IMR-90 (cell line): ENCODE measurements at regions not wholly inside any gene's neighbourhood (a gene's known extent, or its start where the extent isn't known, plus 50 kb on each side); places are given as distances from the start of the nearest gene placed in this dataset.

Source experiments
- ATAC-seq: fragments of 200-7000 bp; cut with Tn5 transposase; 2 replicates; pipeline ENCODE4 v1.9.1; 2020; ENCODE audit warnings: low read depth, mild to moderate bottlenecking, moderate library complexity
- BruUV-seq: library from RNA; stranded (reverse); fragments of 400-500 nt; replicated peaks from 2 replicates; lab custom pipeline; 2021; lab: Mats Ljungman, UMichigan
- CTCF ChIA-PET: fragments of 300-600 bp; formaldehyde crosslinking; extraction: SDS; loops from one replicate; lab custom pipeline; 2021; ENCODE audit warnings: antibody characterized with exemption; lab: Yijun Ruan, JAX
- POLR2A ChIA-PET: fragments of 300-600 bp; sonication (Branson Sonifier 250); formaldehyde crosslinking; loops from one replicate; lab custom pipeline; 2022; ENCODE audit warnings: antibody characterized with exemption; ENCODE audit not compliant: unreplicated experiment; lab: Charles Lee
- DNase-seq: peaks from one replicate; pipeline ENCODE4 v3.0.0; 2013
- H2AFZ ChIP-seq: replicated peaks from 2 replicates; pipeline ENCODE3; 2013; ENCODE audit warnings: low read length, mild to moderate bottlenecking; ENCODE audit not compliant: poor library complexity
- H2AK5ac ChIP-seq: 2 replicates; pipeline ENCODE4 v1.6.1; 2013; ENCODE audit warnings: low read depth, low read length, inconsistent platforms
- H2AK9ac ChIP-seq: replicated peaks from 2 replicates; pipeline ENCODE3; 2013; ENCODE audit warnings: mild to moderate bottlenecking, low read depth, low read length, moderate library complexity; ENCODE audit not compliant: poor library complexity
- H2BK120ac ChIP-seq: 2 replicates; pipeline ENCODE4 v1.6.1; 2013; ENCODE audit warnings: low read depth, low read length, inconsistent platforms
- H2BK15ac ChIP-seq: 3 replicates; pipeline ENCODE4 v1.6.1; 2013; ENCODE audit warnings: low read depth, low read length, inconsistent platforms
- H2BK20ac ChIP-seq: 2 replicates; pipeline ENCODE4 v1.6.1; 2013; ENCODE audit warnings: low read depth, mild to moderate bottlenecking, inconsistent platforms, low read length, moderate library complexity
- H2BK5ac ChIP-seq: 2 replicates; pipeline ENCODE4 v1.6.1; 2013; ENCODE audit warnings: mild to moderate bottlenecking, low read depth, low read length, inconsistent platforms; ENCODE audit not compliant: poor library complexity, severe bottlenecking
- H3K14ac ChIP-seq: replicated peaks from 2 replicates; pipeline ENCODE4 v1.6.1; 2013; ENCODE audit warnings: low read depth, low read length, inconsistent platforms
- H3K18ac ChIP-seq: 2 replicates; pipeline ENCODE4 v1.6.1; 2013; ENCODE audit warnings: low read depth, low read length, control low read depth
- H3K23ac ChIP-seq: 2 replicates; pipeline ENCODE4 v1.6.1; 2013; ENCODE audit warnings: low read depth, low read length, inconsistent platforms
- H3K27ac ChIP-seq: 2 replicates; pipeline ENCODE4 v1.5.1; 2013; ENCODE audit warnings: mild to moderate bottlenecking, control low read depth, low read length; ENCODE audit not compliant: insufficient read depth
- H3K27me3 ChIP-seq: 2 replicates; pipeline ENCODE4 v1.6.1; 2013; ENCODE audit warnings: low read length; ENCODE audit not compliant: control insufficient read depth, insufficient read depth
- H3K36me3 ChIP-seq: 2 replicates; pipeline ENCODE4 v1.6.1; 2013; ENCODE audit warnings: low read length, mixed read lengths; ENCODE audit not compliant: control insufficient read depth, insufficient read depth
- H3K4ac ChIP-seq: 2 replicates; pipeline ENCODE4 v1.6.1; 2013; ENCODE audit warnings: low read depth, low read length, inconsistent platforms
- H3K4me1 ChIP-seq: 2 replicates; pipeline ENCODE4 v1.6.1; 2013; ENCODE audit warnings: low read length, mixed read lengths; ENCODE audit not compliant: control insufficient read depth, insufficient read depth
- H3K4me2 ChIP-seq: 2 replicates; pipeline ENCODE4 v1.6.1; 2013; ENCODE audit warnings: low read depth, mild to moderate bottlenecking, control low read depth, low read length, moderate library complexity
- H3K4me3 ChIP-seq: 2 replicates; pipeline ENCODE4 v1.5.1; 2013; ENCODE audit warnings: low read depth, mild to moderate bottlenecking, control low read depth, low read length, moderate library complexity; ENCODE audit not compliant: insufficient read depth
- H3K56ac ChIP-seq: 2 replicates; pipeline ENCODE4 v1.6.1; 2013; ENCODE audit warnings: low read length, inconsistent platforms; ENCODE audit not compliant: insufficient read depth; ENCODE audit errors: extremely low read depth
- H3K79me1 ChIP-seq, 2 experiments: 2 replicates each; pipeline ENCODE4 v1.6.1; 2013; ENCODE audit warnings: low read length in 2 of 2, inconsistent platforms in 1 of 2, low read depth in 1 of 2
- H3K9ac ChIP-seq: 2 replicates; pipeline ENCODE4 v1.6.1; 2013; ENCODE audit warnings: low read depth, low read length, control low read depth
- H3K9me1 ChIP-seq: 2 replicates; pipeline ENCODE4 v1.6.1; 2013; ENCODE audit warnings: low read length, inconsistent platforms; ENCODE audit not compliant: insufficient read depth
- H3K9me3 ChIP-seq: 2 replicates; pipeline ENCODE4 v1.6.1; 2013; ENCODE audit warnings: low read length; ENCODE audit not compliant: control insufficient read depth, insufficient read depth
- H4K20me1 ChIP-seq: 2 replicates; pipeline ENCODE4 v1.6.1; 2013; ENCODE audit warnings: low read length, inconsistent platforms; ENCODE audit not compliant: insufficient read depth
- H4K5ac ChIP-seq: 2 replicates; pipeline ENCODE4 v1.6.1; 2013; ENCODE audit warnings: mild to moderate bottlenecking, low read depth, low read length, control low read depth
- H4K8ac ChIP-seq, 2 experiments: 2 replicates each; pipeline ENCODE4 v1.6.1; 2013; ENCODE audit warnings: low read depth in 2 of 2, low read length in 2 of 2, control low read depth in 1 of 2, inconsistent platforms in 1 of 2
- H4K91ac ChIP-seq: 2 replicates; pipeline ENCODE4 v1.6.1; 2013; ENCODE audit warnings: low read depth, low read length, inconsistent platforms; ENCODE audit not compliant: insufficient read depth
- BHLHE40 ChIP-seq: fragments of 150-350 bp; IDR thresholded peaks from 2 replicates; pipeline ENCODE4 v1.6.1; 2016; ENCODE audit warnings: mild to moderate bottlenecking, low read depth, low read length
- MAZ ChIP-seq: IDR thresholded peaks from 2 replicates; pipeline ENCODE4 v1.6.1; 2012; ENCODE audit warnings: low read depth, mild to moderate bottlenecking, low read length, improper control_type of control experiment, moderate library complexity, borderline replicate concordance
- NFE2L2 ChIP-seq: fragments of 150-350 bp; IDR thresholded peaks from 2 replicates; pipeline ENCODE4 v1.6.1; 2016; ENCODE audit warnings: low read depth, mild to moderate bottlenecking, low read length
- POLR2A ChIP-seq: IDR thresholded peaks from 2 replicates; pipeline ENCODE4 v1.6.1; 2012; ENCODE audit warnings: mild to moderate bottlenecking, low read depth, low read length
- SMC3 ChIP-seq: fragments of 150-350 bp; IDR thresholded peaks from 2 replicates; pipeline ENCODE4 v1.6.1; 2016; ENCODE audit warnings: low read depth, mild to moderate bottlenecking, antibody characterized with exemption, low read length, moderate library complexity
- WGBS, 2 experiments: methylation state at CpG; one replicate each; pipeline versions ENCODE4 v1.1.5 to v1.1.7; 2013; ENCODE audit warnings: missing lambda C conversion rate in 2 of 2; ENCODE audit not compliant: insufficient read length in 1 of 2; ENCODE audit errors: extremely low coverage in 2 of 2; 5-methylcytosine and 5-hydroxymethylcytosine counted together
- dilution Hi-C: fragments of 300-500 bp; cut with HindIII; formaldehyde crosslinking; loops from one replicate; pipeline ENCODE4 v1.14.3; 2018; ENCODE audit warnings: low sequenced_read_pairs; ENCODE audit not compliant: unreplicated experiment
- in situ Hi-C: fragments of 300-500 bp; cut with MboI; formaldehyde crosslinking; loops from 3 replicates; pipeline ENCODE4 v1.14.3; 2019; ENCODE audit warnings: low sequenced_read_pairs, inconsistent platforms, mixed read lengths
- intact Hi-C: fragments of 100-400 bp; cut with micrococcal nuclease; formaldehyde crosslinking; loops from 2 replicates; pipeline ENCODE4 v1.10.0; 2022
- TF ChIP-seq, protein P1 (sequence below): fragments of 150-350 bp; IDR thresholded peaks from 2 replicates; pipeline ENCODE4 v1.6.1; 2016; ENCODE audit warnings: low read depth, mild to moderate bottlenecking, low read length, moderate library complexity, borderline replicate concordance

- Histone ChIP-seq H3K4ac (no peak overlapping the region), H3K4me1 (no peaks in the 10 kb centered on the region), H2AK5ac (no peak overlapping the region), H2BK15ac (no peak overlapping the region), H3K9me3 (peaks cover 46% of the 10 kb centered on the region), H3K4me3 (no peak overlapping the region), H4K20me1 (no peaks in the 10 kb centered on the region), H3K27me3 (no peaks in the 10 kb centered on the region), H3K18ac (no peak overlapping the region), H3K4me2 (no peak overlapping the region), H2BK120ac (no peak overlapping the region), H3K56ac (no peak overlapping the region), H3K9me1 (no peaks in the 10 kb centered on the region), H4K5ac (no peak overlapping the region), H4K91ac (no peak overlapping the region), H3K36me3 (no peaks in the 10 kb centered on the region), H3K79me1 (no peaks in the 10 kb centered on the region), H3K14ac (no peak overlapping the region), H3K9ac (no peak overlapping the region), H2AFZ (peak overlapping the region; percentile 58), H2AK9ac (no peak overlapping the region), H2BK5ac (no peak overlapping the region), H3K27ac (no peak overlapping the region), H4K8ac (no peak overlapping the region), H2BK20ac (no peak overlapping the region), H3K23ac (no peak overlapping the region)
- in situ Hi-C loops (no loop called here), intact Hi-C loops (no loop called here), dilution Hi-C loops (no loop called here)
- BruUV-seq, result no TSS peak
- CTCF ChIA-PET, result no interaction called here
- TF ChIP-seq, protein P1, sequence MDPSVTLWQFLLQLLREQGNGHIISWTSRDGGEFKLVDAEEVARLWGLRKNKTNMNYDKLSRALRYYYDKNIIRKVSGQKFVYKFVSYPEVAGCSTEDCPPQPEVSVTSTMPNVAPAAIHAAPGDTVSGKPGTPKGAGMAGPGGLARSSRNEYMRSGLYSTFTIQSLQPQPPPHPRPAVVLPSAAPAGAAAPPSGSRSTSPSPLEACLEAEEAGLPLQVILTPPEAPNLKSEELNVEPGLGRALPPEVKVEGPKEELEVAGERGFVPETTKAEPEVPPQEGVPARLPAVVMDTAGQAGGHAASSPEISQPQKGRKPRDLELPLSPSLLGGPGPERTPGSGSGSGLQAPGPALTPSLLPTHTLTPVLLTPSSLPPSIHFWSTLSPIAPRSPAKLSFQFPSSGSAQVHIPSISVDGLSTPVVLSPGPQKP, result no peak
- TF ChIP-seq NFE2L2 (no peak), MAZ (no peak), BHLHE40 (no peak), POLR2A (no peak), SMC3 (no peak)
- DNase-seq, result no peak
- POLR2A ChIA-PET, result no interaction called here
- no peak for ATAC-seq
- 88% methylated on average over 20 of the region's 32 CpGs; no CpG with 5 or more reads in 1 of the 2 experiments for WGBS, 2 experiments
These were observed 104.5 kb upstream of the ALKAL2 start for GRCh38 chr2:392181-392925.
